T-helper 1 cell treated with Interleukin-12 subunit alpha and Interleukin-12 subunit beta and Interleukin-4 antibody, amounts not matched to agents 30 μg/mL and 1 μg/mL, for 36 hours (primary cell): ENCODE measurements at regions not wholly inside any gene's neighbourhood (a gene's known extent, or its start where the extent isn't known, plus 50 kb on each side); places are given as distances from the start of the nearest gene placed in this dataset.

ENCODE experiments used
- H3K27ac Mint-ChIP-seq: one replicate; pipeline ENCODE4 v1.8.0; 2021; ENCODE audit warnings: mild to moderate bottlenecking, mixed read lengths
- H3K27me3 Mint-ChIP-seq: one replicate; pipeline ENCODE4 v1.8.0; 2021; ENCODE audit warnings: low read depth, mixed read lengths
- H3K36me3 Mint-ChIP-seq: one replicate; pipeline ENCODE4 v1.8.0; 2021; ENCODE audit warnings: low read depth, mixed read lengths
- H3K4me1 Mint-ChIP-seq: one replicate; pipeline ENCODE4 v1.8.0; 2021; ENCODE audit warnings: low read depth, mixed read lengths
- H3K4me3 Mint-ChIP-seq: one replicate; pipeline ENCODE4 v1.8.0; 2021; ENCODE audit warnings: mild to moderate bottlenecking, moderate library complexity, mixed read lengths
- H3K9me3 Mint-ChIP-seq: one replicate; pipeline ENCODE4 v1.8.0; 2021; ENCODE audit warnings: mixed read lengths

GRCh38 chr3:20798666-20799065, 612.7 kb upstream of the SGO1 start:
- Mint-ChIP-seq H3K27ac (no peak overlapping the region), H3K4me3 (no peak overlapping the region), H3K27me3 (no peaks in the 10 kb centered on the region), H3K4me1 (no peaks in the 10 kb centered on the region), H3K36me3 (no peaks in the 10 kb centered on the region), H3K9me3 (peaks cover 19% of the 10 kb centered on the region)

DNA sequence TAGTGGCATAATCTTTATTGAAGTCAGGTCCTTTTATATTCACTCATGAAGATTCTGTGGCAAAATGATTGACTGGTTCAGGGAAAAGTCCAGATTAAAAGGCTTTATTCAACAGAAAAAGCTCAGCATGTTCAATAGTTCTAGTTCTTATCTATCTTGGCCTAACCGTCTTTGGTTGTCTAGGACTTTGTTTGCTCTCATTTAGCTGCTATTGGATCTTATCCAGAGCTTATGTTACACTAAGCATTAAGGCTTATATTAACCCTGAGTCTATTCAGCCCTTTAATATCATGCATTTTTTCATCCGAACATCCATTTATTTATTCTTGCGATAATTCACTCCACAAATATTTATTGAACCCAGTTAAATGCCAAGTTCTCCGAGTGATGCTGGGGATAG, 601.0 kb upstream of the SGO1 start:
- Mint-ChIP-seq H3K27ac (no peak overlapping the region), H3K4me1 (no peaks in the 10 kb centered on the region), H3K36me3 (no peaks in the 10 kb centered on the region), H3K27me3 (no peaks in the 10 kb centered on the region), H3K9me3 (peaks cover 23% of the 10 kb centered on the region), H3K4me3 (no peak overlapping the region)

DNA sequence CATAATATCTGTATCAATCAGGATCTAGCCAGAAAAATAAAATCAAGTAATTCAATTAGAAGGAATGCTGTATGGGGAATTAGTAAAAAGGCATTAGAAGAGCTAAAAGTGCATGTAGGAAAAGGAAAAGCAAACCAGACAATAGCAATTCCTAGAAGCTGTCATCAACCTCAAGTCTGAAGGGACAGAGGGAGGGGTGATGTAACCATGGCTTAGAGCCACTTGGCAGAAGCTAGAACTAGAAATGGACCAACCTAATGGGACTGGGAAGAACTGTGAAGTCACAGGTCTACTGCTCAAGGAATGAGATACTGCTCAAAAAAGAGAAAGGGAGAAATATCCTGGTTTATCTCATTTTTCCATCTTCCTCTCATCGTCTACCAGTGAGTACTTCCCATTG, 590.7 kb upstream of the SGO1 start:
- Mint-ChIP-seq H3K27me3 (no peaks in the 10 kb centered on the region), H3K36me3 (no peaks in the 10 kb centered on the region), H3K4me3 (no peak overlapping the region), H3K4me1 (no peaks in the 10 kb centered on the region), H3K9me3 (peaks cover 39% of the 10 kb centered on the region), H3K27ac (no peak overlapping the region)

DNA sequence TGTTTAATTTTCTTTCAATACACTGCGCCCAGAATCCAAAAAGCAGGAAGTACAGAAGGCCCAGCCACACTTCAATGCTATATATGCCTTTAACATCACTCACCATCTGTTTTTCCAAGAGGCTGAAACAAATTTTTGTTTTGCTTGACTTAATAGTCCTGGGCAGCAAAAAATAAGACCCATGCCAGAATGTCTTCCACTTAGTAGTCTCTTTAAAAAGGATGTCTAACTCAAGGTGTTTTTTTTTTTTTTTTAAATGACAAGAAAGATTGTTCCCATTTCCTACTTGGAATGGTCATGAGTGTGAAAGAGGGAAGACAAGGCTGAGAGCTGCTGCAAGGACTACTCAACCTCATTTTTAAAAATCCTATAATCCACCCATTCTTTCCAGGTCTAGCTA, 590.3 kb upstream of the SGO1 start:
- Mint-ChIP-seq H3K4me3 (no peak overlapping the region), H3K27ac (no peak overlapping the region), H3K27me3 (no peaks in the 10 kb centered on the region), H3K36me3 (no peaks in the 10 kb centered on the region), H3K9me3 (peaks cover 35% of the 10 kb centered on the region), H3K4me1 (no peaks in the 10 kb centered on the region)

DNA sequence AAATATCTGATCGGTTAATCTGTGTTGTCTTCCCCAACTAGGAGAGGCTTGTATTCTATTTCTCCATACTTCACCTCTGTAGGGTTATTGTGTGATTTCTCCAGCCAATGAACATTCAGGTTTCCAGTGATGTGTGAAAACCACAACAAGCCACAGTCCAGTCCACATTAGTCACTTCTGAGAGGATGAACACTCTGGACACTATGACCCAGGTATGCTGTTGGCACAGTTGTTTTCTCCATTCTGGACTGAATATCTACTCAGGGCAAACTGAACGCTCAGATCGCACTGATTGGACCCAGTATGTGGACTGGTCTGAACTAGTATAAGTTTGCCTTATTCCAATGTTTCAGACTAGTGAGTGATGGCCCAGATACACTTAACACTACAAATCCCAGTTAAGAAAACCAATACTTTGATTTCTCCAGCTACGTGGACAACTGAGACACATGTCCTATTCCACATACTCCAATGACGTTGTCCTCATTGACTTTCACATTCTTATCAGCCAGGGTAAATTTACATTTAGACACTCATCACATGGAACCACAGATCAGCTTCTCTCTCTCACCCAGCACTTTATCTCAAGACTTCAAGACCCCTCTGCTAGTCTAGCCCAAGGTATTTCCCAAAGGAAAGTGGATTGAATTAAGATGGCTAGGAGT, 587.4 kb upstream of the SGO1 start:
- H3K27me3 Mint-ChIP-seq: no peaks in the 10 kb centered on the region
- H3K4me3 Mint-ChIP-seq: no peak overlapping the region
- no peaks in the 10 kb centered on the region for H3K36me3 Mint-ChIP-seq
- H3K4me1 Mint-ChIP-seq: no peaks in the 10 kb centered on the region
- H3K9me3 Mint-ChIP-seq: peaks cover 30% of the 10 kb centered on the region
- no peak overlapping the region for H3K27ac Mint-ChIP-seq

- Mint-ChIP-seq H3K27me3 (no peaks in the 10 kb centered on the region), H3K36me3 (no peaks in the 10 kb centered on the region), H3K4me1 (no peaks in the 10 kb centered on the region), H3K9me3 (peaks cover 32% of the 10 kb centered on the region), H3K4me3 (no peak overlapping the region), H3K27ac (no peak overlapping the region)
Measured at GRCh38 chr3:20772869-20773268, 586.9 kb upstream of the SGO1 start.

- Mint-ChIP-seq H3K27me3 (no peaks in the 10 kb centered on the region), H3K27ac (no peak overlapping the region), H3K4me3 (no peak overlapping the region), H3K9me3 (peaks cover 11% of the 10 kb centered on the region), H3K4me1 (no peaks in the 10 kb centered on the region), H3K36me3 (no peaks in the 10 kb centered on the region)
Measured at GRCh38 chr3:20769430-20769829, 583.4 kb upstream of the SGO1 start.

DNA sequence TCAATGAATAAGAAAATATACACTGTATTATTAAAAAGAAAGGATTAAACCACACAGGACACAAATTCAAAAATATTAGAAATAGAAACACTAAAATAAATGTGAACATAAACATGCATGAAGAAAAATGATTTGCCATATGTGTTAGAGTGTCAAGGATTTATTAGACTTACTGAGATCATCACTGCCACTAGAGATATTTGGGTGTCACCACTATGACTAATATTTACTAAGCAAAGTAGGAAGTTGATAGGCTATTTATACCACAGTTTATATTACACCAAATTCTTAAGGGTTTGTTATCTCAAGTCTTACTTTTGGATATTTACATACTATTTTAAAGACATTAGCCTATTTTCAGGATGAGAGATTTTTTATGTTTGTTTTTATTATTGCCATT, 575.0 kb upstream of the SGO1 start:
- Mint-ChIP-seq H3K27ac (no peak overlapping the region), H3K36me3 (no peaks in the 10 kb centered on the region), H3K4me1 (no peaks in the 10 kb centered on the region), H3K27me3 (no peaks in the 10 kb centered on the region), H3K9me3 (peaks cover 2% of the 10 kb centered on the region), H3K4me3 (no peak overlapping the region)

DNA sequence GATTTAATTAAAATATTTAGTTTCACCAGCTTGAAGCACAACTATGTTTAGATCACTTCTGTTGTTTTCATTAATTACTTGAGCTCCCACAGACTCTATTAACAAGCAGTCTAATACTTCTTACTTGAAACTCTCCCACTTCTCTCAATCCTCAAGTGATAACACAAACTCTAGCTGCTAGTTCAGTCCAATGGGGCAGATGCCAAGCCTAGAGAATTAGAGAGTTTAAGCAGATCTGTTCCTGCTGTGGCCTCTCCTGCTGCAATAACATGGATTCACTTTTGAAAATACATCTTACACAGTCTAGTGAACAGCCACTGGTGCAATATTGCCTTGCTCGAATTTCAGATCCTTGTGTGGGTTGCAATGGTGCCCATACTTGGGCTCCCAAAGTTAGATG, 566.4 kb upstream of the SGO1 start:
- H3K27ac Mint-ChIP-seq: no peak overlapping the region
- H3K27me3 Mint-ChIP-seq: no peaks in the 10 kb centered on the region
- H3K36me3 Mint-ChIP-seq: no peaks in the 10 kb centered on the region
- H3K9me3 Mint-ChIP-seq: peaks cover 25% of the 10 kb centered on the region
- H3K4me1 Mint-ChIP-seq: no peaks in the 10 kb centered on the region
- H3K4me3 Mint-ChIP-seq: no peak overlapping the region

DNA sequence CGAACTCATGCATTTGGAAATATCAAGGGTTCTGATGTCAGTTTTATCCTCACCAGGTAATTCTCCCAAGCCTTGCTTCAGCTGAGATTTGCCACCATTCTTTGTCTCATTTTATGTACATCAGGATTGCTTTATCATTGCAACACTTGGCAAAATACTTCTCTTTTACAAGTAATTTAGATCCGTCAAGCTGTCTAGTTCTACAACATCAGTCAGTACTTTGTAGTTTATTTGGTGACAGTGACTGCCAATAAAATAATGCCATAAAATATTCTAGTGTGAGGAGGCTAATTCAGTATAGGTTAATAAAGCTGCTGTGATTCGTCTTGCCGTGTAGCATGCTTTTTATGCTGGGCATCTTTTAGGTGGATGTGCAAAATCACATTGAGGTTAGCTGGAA, 565.3 kb upstream of the SGO1 start:
- Mint-ChIP-seq H3K27ac (no peak overlapping the region), H3K4me3 (no peak overlapping the region), H3K36me3 (no peaks in the 10 kb centered on the region), H3K4me1 (no peaks in the 10 kb centered on the region), H3K27me3 (no peaks in the 10 kb centered on the region), H3K9me3 (peaks cover 29% of the 10 kb centered on the region)

DNA sequence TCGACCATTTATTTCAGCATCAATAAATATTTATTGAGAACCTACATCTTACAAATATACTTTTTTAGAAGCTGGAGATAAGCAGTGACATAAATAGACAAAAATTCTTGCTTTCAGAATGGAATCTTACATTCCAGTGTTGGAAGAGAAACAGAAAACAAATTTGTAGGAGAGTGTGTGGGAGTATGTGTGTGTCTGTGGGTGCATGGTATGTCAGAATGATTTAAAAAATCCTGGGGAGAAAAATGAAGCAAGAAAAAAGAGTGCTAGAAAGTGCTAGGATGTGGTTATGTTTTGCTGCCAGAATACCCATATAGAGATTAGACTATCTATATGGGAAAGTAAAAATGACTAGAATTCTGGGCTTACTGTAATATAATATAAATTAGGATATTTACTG, 561.7 kb upstream of the SGO1 start:
- H3K27ac Mint-ChIP-seq: no peak overlapping the region
- peaks cover 12% of the 10 kb centered on the region for H3K9me3 Mint-ChIP-seq
- H3K4me1 Mint-ChIP-seq: no peaks in the 10 kb centered on the region
- no peaks in the 10 kb centered on the region for H3K27me3 Mint-ChIP-seq
- H3K4me3 Mint-ChIP-seq: no peak overlapping the region
- H3K36me3 Mint-ChIP-seq: no peaks in the 10 kb centered on the region

DNA sequence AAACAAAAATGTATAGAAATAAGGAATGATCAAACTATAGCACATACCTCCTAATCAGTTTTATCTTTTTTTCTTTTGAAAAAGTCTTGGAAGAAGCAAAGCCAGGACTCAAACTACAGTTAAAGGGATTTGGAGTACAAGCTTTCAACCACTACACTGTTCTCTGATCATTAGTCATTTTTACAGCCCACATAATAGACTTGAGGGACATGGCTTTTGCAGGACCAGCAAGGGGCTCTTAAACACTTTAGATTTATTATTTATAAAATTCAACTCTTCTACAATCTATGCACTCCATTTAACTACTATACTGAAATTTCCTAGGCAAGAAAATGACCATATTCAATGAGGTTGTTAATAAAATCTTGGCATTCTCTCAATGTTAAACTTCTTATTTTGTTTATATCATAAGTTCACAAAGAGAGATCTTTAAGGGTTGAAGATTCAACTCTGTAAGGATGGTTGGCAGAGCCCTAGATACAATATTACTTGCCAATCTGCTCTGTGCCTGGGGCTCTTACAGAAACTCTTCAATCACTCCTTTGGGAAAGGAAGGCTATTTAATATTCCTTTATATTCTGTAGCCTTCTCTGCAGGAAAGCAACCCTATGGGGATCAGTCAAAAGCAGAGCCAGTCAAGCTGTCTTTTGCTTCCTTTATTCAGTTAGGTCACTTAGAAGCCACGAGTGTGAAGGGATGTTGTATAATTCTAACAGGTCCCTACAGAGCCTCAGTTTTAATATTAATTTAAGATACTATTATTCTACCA, 557.7 kb upstream of the SGO1 start:
- H3K27ac Mint-ChIP-seq: no peak overlapping the region
- H3K36me3 Mint-ChIP-seq: no peaks in the 10 kb centered on the region
- peaks cover 7% of the 10 kb centered on the region for H3K9me3 Mint-ChIP-seq
- no peaks in the 10 kb centered on the region for H3K4me1 Mint-ChIP-seq
- H3K27me3 Mint-ChIP-seq: no peaks in the 10 kb centered on the region
- H3K4me3 Mint-ChIP-seq: no peak overlapping the region

DNA sequence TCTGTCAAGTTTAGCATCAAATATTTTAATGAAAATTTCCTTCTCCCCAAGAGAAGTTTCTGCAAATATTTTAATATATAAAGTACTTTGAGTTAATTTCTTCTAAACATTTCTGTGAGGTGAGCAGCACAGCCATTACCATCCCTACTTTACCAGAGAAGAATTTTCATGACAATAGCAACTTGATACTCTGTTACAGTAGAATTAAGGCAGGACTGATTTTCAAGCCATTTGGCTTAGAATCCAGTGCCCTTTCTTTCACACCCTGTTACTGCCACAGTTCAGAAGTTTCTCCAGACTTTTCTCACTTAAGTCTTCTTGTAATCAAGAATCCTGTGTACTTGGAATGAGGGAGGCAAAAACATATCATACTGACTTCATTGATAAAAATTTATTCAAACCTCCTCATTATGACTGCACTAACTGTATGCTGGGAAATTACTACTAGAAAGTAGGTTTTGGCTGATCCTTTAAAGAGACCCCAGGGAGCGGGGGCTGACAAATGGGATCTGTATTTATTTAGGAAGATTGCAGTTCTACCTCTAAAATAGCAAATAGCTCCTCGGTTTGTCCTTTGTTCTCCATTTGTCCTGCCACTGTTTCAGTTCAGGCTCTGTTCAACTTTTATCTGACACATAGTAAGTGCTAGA, 557.0 kb upstream of the SGO1 start:
- Mint-ChIP-seq H3K9me3 (peaks cover 4% of the 10 kb centered on the region), H3K27me3 (no peaks in the 10 kb centered on the region), H3K36me3 (no peaks in the 10 kb centered on the region), H3K4me1 (no peaks in the 10 kb centered on the region), H3K4me3 (no peak overlapping the region), H3K27ac (no peak overlapping the region)

DNA sequence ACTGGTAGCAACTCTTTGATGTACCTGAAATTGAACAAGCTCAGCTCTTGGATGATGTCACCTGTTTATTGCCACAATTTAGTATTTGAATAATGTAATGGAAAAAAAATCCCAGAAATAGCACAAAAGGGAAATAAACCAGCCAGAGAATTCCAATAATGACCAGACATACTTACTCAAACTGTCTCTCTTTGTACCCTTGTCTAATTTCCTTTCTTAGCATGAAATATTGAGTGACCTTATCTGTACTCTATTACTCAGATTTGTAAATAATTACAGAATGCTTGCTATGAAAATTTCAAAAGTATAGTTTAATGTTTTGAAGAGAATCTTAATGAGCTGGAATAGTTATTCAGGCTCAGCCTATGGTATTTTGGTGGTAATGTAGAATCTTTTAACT, 555.4 kb upstream of the SGO1 start:
- no peaks in the 10 kb centered on the region for H3K9me3 Mint-ChIP-seq
- no peaks in the 10 kb centered on the region for H3K4me1 Mint-ChIP-seq
- H3K27me3 Mint-ChIP-seq: no peaks in the 10 kb centered on the region
- no peak overlapping the region for H3K4me3 Mint-ChIP-seq
- H3K27ac Mint-ChIP-seq: no peak overlapping the region
- no peaks in the 10 kb centered on the region for H3K36me3 Mint-ChIP-seq

GRCh38 chr3:20739814-20740213, 553.8 kb upstream of the SGO1 start:
- Mint-ChIP-seq H3K9me3 (no peaks in the 10 kb centered on the region), H3K4me3 (no peak overlapping the region), H3K36me3 (no peaks in the 10 kb centered on the region), H3K27me3 (no peaks in the 10 kb centered on the region), H3K4me1 (no peaks in the 10 kb centered on the region), H3K27ac (no peak overlapping the region)
